ENCODE measurements at regions not wholly inside any gene's neighbourhood (a gene's known extent, or its start where the extent isn't known, plus 50 kb on each side); places are given as distances from the start of the nearest gene placed in this dataset.

- no peaks in the 10 kb centered on the region for H3K27me3 ChIP-seq
- H3K27ac ChIP-seq: no peak overlapping the region
- no peak overlapping the region for H3K4me3 ChIP-seq
- no peak for DNase-seq
- peaks cover 0 to 3% (median 0%) of the 10 kb centered on the region in 12 donors for H3K4me1 ChIP-seq
- no peak for ATAC-seq
- no peaks in the 10 kb centered on the region for H3K9me3 ChIP-seq
- TF ChIP-seq POLR2A (IDR thresholded peaks at IDR 0.05) (no peak), CTCF (IDR thresholded peaks at IDR 0.05) (no peak)
- H3K36me3 ChIP-seq: no peaks in the 10 kb centered on the region
- 60 to 73% (median 63%) methylated on average over 5 of the region's 5 CpGs for WGBS, 4 donors
- intact Hi-C loops (cut with DNase I): no loop called here
These were observed 168.5 kb downstream of the SCP2D1 start for GRCh38 chr20:18981962-18982539.

- Histone ChIP-seq H3K27me3 (no peaks in the 10 kb centered on the region), H3K4me1 (peaks cover 0 to 3% (median 0%) of the 10 kb centered on the region in 12 donors), H3K4me3 (no peak overlapping the region), H3K27ac (no peak overlapping the region), H3K9me3 (no peaks in the 10 kb centered on the region), H3K36me3 (no peaks in the 10 kb centered on the region)
- DNase-seq (no peak), ATAC-seq (no peak)
- TF ChIP-seq POLR2A (IDR thresholded peaks at IDR 0.05) (no peak), CTCF (IDR thresholded peaks at IDR 0.05) (no peak)
- 77 to 88% (median 86%) methylated on average over 5 of the region's 5 CpGs for WGBS, 4 donors
- intact Hi-C loops (cut with DNase I): no loop called here
These were observed 170.2 kb downstream of the SCP2D1 start for GRCh38 chr20:18983796-18984195.

- no peaks in the 10 kb centered on the region for H3K9me3 ChIP-seq
- TF ChIP-seq POLR2A (IDR thresholded peaks at IDR 0.05) (no peak), CTCF (IDR thresholded peaks at IDR 0.05) (no peak)
- no peak overlapping the region for H3K27ac ChIP-seq
- H3K4me3 ChIP-seq: no peak overlapping the region
- no peaks in the 10 kb centered on the region for H3K27me3 ChIP-seq
- ATAC-seq (peak in 2 of 4 donors; percentile 22 to 86), DNase-seq (no peak)
- intact Hi-C loops (cut with DNase I): no loop called here
- no peaks in the 10 kb centered on the region for H3K36me3 ChIP-seq
- peaks cover 0 to 3% (median 0%) of the 10 kb centered on the region in 12 donors for H3K4me1 ChIP-seq
- WGBS, 4 donors: 71 to 78% (median 75%) methylated on average over 13 of the region's 13 CpGs
These were observed 170.9 kb downstream of the SCP2D1 start for GRCh38 chr20:18984238-18985200.

- no peaks in the 10 kb centered on the region for H3K9me3 ChIP-seq
- H3K36me3 ChIP-seq: no peaks in the 10 kb centered on the region
- WGBS, 4 donors: 84 to 93% (median 88%) methylated on average over 3 to 5 of the region's 5 CpGs
- ATAC-seq (no peak), DNase-seq (no peak)
- intact Hi-C loops (cut with DNase I): no loop called here
- H3K4me1 ChIP-seq: peaks cover 0 to 3% (median 0%) of the 10 kb centered on the region in 12 donors
- H3K27ac ChIP-seq: no peak overlapping the region
- no peaks in the 10 kb centered on the region for H3K27me3 ChIP-seq
- TF ChIP-seq POLR2A (IDR thresholded peaks at IDR 0.05): no peak
- no peak for TF ChIP-seq CTCF (IDR thresholded peaks at IDR 0.05)
- no peak overlapping the region for H3K4me3 ChIP-seq
These were observed 172.0 kb downstream of the SCP2D1 start for GRCh38 chr20:18985551-18985950.

Data from heart left ventricle (tissue), 16 donors.